K562 (cell line): ENCODE measurements at regions not wholly inside any gene's neighbourhood (a gene's known extent, or its start where the extent isn't known, plus 50 kb on each side); places are given as distances from the start of the nearest gene placed in this dataset.
A peak's percentile ranks its signal among the peaks of the same experiment; 100 is the strongest.

Source experiments
- BRD4 ChIP-seq: fragments of 200-600 bp; sonication (generic); IDR thresholded peaks from 2 replicates; pipeline ENCODE4 v1.6.1; 2017; ENCODE audit warnings: inconsistent platforms
- BRD9 ChIP-seq: fragments of 450-650 bp; IDR thresholded peaks from 2 replicates; pipeline ENCODE4 v1.6.1; 2018; ENCODE audit warnings: low read depth; ENCODE audit not compliant: partially characterized antibody
- CCNT2 ChIP-seq: IDR thresholded peaks from 2 replicates; pipeline ENCODE4 v1.6.1; 2011; ENCODE audit warnings: borderline replicate concordance, low read depth, mild to moderate bottlenecking, moderate library complexity, mixed read lengths, low read length; ENCODE audit not compliant: insufficient read length; ENCODE audit errors: extremely low read depth
- CHD1 ChIP-seq: fragments of 200-600 bp; sonication (generic); IDR thresholded peaks from one replicate; pipeline ENCODE4 v1.6.1; 2012; ENCODE audit warnings: mild to moderate bottlenecking, moderate library complexity, low read length, inconsistent platforms
- E4F1 ChIP-seq: fragments of 250-450 bp; sonication (Bioruptor Pico); IDR thresholded peaks from 2 replicates; pipeline ENCODE4 v1.5.0; 2021; ENCODE audit warnings: mild to moderate bottlenecking, borderline replicate concordance
- FOS ChIP-seq: IDR thresholded peaks from 3 replicates; pipeline ENCODE4 v1.6.1; 2011; ENCODE audit not compliant: insufficient read length; ENCODE audit errors: extremely low read depth
- GMEB1 ChIP-seq: fragments of 250-450 bp; sonication (Bioruptor Pico); IDR thresholded peaks from 2 replicates; pipeline ENCODE4 v1.4.0; 2020; ENCODE audit warnings: mild to moderate bottlenecking
- HNRNPK ChIP-seq: fragments of 200-400 bp; formaldehyde crosslinking; IDR thresholded peaks from one replicate; pipeline ENCODE4 v1.6.1; 2018; ENCODE audit warnings: mild to moderate bottlenecking, low read depth, low read length; ENCODE audit not compliant: poor library complexity, severe bottlenecking
- IFI16 ChIP-seq: fragments of 250-450 bp; sonication (Bioruptor Pico); IDR thresholded peaks from 2 replicates; pipeline ENCODE4 v2.1.2; 2022; ENCODE audit warnings: mild to moderate bottlenecking, inconsistent platforms
- KDM4B ChIP-seq, 2 experiments: fragments of 450-650 bp in 1 of 2; sonication (generic) in 1 of 2; IDR thresholded peaks; 2 replicates each; pipeline ENCODE4 v1.6.1; 2016 to 2017; ENCODE audit warnings: borderline replicate concordance in 2 of 2, antibody characterized with exemption in 1 of 2, low read depth in 1 of 2, mild to moderate bottlenecking in 1 of 2
- MAFF ChIP-seq: IDR thresholded peaks from 2 replicates; pipeline ENCODE4 v1.6.1; 2012; ENCODE audit warnings: low read length, improper control_type of control experiment
- MNT ChIP-seq, 2 experiments: fragments of 450-650 bp; conservative IDR thresholded peaks; 2 replicates each; pipeline ENCODE4 v1.6.1; 2017; ENCODE audit warnings: mild to moderate bottlenecking in 2 of 2, moderate library complexity in 2 of 2
- SNRNP70 ChIP-seq: fragments of 200-400 bp; formaldehyde crosslinking; optimal IDR thresholded peaks from 2 replicates; pipeline ENCODE3; 2017; ENCODE audit warnings: low read depth, low read length
- TARDBP ChIP-seq: fragments of 450-650 bp; IDR thresholded peaks from 2 replicates; pipeline ENCODE4 v1.6.1; 2016
- TRIM28 ChIP-seq: fragments of 450-650 bp; IDR thresholded peaks from 2 replicates; pipeline ENCODE4 v1.6.1; 2017
- XRCC4 ChIP-seq: IDR thresholded peaks from one replicate; pipeline ENCODE4 v1.6.1; 2011; ENCODE audit not compliant: insufficient read depth, insufficient read length; ENCODE audit errors: extremely low read depth
- ZBTB26 ChIP-seq: fragments of 450-650 bp; formaldehyde crosslinking; IDR thresholded peaks from 2 replicates; pipeline ENCODE4 v1.4.0; 2022; ENCODE audit warnings: missing genetic modification characterization
- ZNF23 ChIP-seq: fragments of 250-450 bp; sonication (Bioruptor Pico); IDR thresholded peaks from 2 replicates; pipeline ENCODE4 v1.4.0; 2020; ENCODE audit warnings: mild to moderate bottlenecking
- ZNF324 ChIP-seq: fragments of 250-450 bp; sonication (Bioruptor Pico); IDR thresholded peaks from 2 replicates; pipeline ENCODE4 v1.4.0; 2020; ENCODE audit warnings: mild to moderate bottlenecking
- ZNF778 ChIP-seq: fragments of 450-650 bp; formaldehyde crosslinking; IDR thresholded peaks from 2 replicates; pipeline ENCODE4 v1.4.0; 2020; ENCODE audit warnings: mild to moderate bottlenecking, moderate library complexity
- TF ChIP-seq, protein P1 (sequence below): fragments of 450-650 bp; IDR thresholded peaks from 2 replicates; pipeline ENCODE4 v1.6.1; 2017; ENCODE audit warnings: mild to moderate bottlenecking, moderate library complexity

- TF ChIP-seq IFI16 (CRISPR knock-in tag) = no peak
- no peak for TF ChIP-seq SNRNP70
- peak; percentile 59 to 77 for TF ChIP-seq MNT (conservative IDR thresholded peaks at IDR 0.05)
- TF ChIP-seq HNRNPK = no peak
- no peak for TF ChIP-seq ZBTB26
- TF ChIP-seq BRD9 = no peak
- no peak for TF ChIP-seq ZNF23 (CRISPR knock-in tag)
- no peak for TF ChIP-seq GMEB1 (CRISPR knock-in tag)
- TF ChIP-seq MAFF = no peak
- no peak for TF ChIP-seq ZNF324 (CRISPR knock-in tag)
- TF ChIP-seq, protein P1, sequence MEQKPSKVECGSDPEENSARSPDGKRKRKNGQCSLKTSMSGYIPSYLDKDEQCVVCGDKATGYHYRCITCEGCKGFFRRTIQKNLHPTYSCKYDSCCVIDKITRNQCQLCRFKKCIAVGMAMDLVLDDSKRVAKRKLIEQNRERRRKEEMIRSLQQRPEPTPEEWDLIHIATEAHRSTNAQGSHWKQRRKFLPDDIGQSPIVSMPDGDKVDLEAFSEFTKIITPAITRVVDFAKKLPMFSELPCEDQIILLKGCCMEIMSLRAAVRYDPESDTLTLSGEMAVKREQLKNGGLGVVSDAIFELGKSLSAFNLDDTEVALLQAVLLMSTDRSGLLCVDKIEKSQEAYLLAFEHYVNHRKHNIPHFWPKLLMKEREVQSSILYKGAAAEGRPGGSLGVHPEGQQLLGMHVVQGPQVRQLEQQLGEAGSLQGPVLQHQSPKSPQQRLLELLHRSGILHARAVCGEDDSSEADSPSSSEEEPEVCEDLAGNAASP = no peak
- no peak for TF ChIP-seq E4F1
- no peak for TF ChIP-seq FOS
- TF ChIP-seq TARDBP = no peak
- no peak for TF ChIP-seq TRIM28
- no peak for TF ChIP-seq CCNT2
- TF ChIP-seq BRD4 = 0 out of 2 replicates have a peak, but pooled peaks have one; percentile 70
- no peak for TF ChIP-seq CHD1
- TF ChIP-seq ZNF778 (CRISPR knock-in tag) = no peak
- no peak for TF ChIP-seq KDM4B (IDR thresholded peaks at IDR 0.05; ENCODE audit: borderline replicate concordance in 2 of 2, low read depth in 1 of 2)
- no peak for TF ChIP-seq XRCC4
These were observed 193.7 kb downstream of the GPX5 start (continued) for GRCh38 chr6:28719275-28719940.
